ENCODE measurements at regions not wholly inside any gene's neighbourhood (a gene's known extent, or its start where the extent isn't known, plus 50 kb on each side); places are given as distances from the start of the nearest gene placed in this dataset.

- TF ChIP-seq, protein P1, sequence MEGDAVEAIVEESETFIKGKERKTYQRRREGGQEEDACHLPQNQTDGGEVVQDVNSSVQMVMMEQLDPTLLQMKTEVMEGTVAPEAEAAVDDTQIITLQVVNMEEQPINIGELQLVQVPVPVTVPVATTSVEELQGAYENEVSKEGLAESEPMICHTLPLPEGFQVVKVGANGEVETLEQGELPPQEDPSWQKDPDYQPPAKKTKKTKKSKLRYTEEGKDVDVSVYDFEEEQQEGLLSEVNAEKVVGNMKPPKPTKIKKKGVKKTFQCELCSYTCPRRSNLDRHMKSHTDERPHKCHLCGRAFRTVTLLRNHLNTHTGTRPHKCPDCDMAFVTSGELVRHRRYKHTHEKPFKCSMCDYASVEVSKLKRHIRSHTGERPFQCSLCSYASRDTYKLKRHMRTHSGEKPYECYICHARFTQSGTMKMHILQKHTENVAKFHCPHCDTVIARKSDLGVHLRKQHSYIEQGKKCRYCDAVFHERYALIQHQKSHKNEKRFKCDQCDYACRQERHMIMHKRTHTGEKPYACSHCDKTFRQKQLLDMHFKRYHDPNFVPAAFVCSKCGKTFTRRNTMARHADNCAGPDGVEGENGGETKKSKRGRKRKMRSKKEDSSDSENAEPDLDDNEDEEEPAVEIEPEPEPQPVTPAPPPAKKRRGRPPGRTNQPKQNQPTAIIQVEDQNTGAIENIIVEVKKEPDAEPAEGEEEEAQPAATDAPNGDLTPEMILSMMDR (IDR thresholded peaks at IDR 0.05; ENCODE audit: low read length) = no peak
- TF ChIP-seq EZH2 (optimal IDR thresholded peaks at IDR 0.05; ENCODE audit: low read depth, low read length) = no peak
Measured at GRCh38 chr1:162970021-162970420, 99.1 kb upstream of the RGS4 start.

All from MM.1S (cell line).